HL-60 (cell line): ENCODE measurements at regions not wholly inside any gene's neighbourhood (a gene's known extent, or its start where the extent isn't known, plus 50 kb on each side); places are given as distances from the start of the nearest gene placed in this dataset.

Experiments
- CTCF ChIP-seq: IDR thresholded peaks from one replicate; pipeline ENCODE4 v1.5.1; 2011; ENCODE audit warnings: low read length, control low read depth, inconsistent platforms; ENCODE audit not compliant: insufficient read depth
- GABPA ChIP-seq: IDR thresholded peaks from 2 replicates; pipeline ENCODE4 v1.6.1; 2012; ENCODE audit warnings: low read depth
- POLR2AphosphoS5 ChIP-seq: IDR thresholded peaks from 2 replicates; pipeline ENCODE4 v1.6.1; 2012; ENCODE audit warnings: low read depth
- SPI1 ChIP-seq: IDR thresholded peaks from 2 replicates; pipeline ENCODE4 v1.6.1; 2012; ENCODE audit warnings: low read depth, mild to moderate bottlenecking, borderline replicate concordance
- TF ChIP-seq, protein P1 (sequence below): IDR thresholded peaks from 2 replicates; pipeline ENCODE4 v1.6.1; 2012; ENCODE audit warnings: low read depth; ENCODE audit not compliant: insufficient replicate concordance

DNA sequence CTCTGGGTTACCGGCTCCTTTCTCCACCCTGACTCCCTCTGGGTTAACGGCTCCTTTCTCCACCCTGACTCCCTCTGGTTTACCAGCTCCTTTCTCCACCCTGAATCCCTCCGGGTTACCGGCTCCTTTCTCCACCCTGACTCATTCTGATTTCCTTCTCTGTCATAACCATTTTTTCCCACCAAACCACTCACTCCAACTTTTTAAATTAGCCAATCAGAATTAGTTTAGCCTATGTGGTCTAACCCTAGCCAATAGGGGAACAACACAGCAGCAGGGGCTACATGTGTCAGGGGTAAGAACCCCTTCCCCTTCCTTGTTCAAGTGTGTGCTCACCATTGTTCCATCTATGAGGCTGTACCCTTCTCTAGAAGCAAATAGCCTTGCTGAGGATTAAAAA, 98.4 kb upstream of the RBM19 start:
- TF ChIP-seq POLR2AphosphoS5 = no peak
- TF ChIP-seq CTCF = no peak
- TF ChIP-seq, protein P1, sequence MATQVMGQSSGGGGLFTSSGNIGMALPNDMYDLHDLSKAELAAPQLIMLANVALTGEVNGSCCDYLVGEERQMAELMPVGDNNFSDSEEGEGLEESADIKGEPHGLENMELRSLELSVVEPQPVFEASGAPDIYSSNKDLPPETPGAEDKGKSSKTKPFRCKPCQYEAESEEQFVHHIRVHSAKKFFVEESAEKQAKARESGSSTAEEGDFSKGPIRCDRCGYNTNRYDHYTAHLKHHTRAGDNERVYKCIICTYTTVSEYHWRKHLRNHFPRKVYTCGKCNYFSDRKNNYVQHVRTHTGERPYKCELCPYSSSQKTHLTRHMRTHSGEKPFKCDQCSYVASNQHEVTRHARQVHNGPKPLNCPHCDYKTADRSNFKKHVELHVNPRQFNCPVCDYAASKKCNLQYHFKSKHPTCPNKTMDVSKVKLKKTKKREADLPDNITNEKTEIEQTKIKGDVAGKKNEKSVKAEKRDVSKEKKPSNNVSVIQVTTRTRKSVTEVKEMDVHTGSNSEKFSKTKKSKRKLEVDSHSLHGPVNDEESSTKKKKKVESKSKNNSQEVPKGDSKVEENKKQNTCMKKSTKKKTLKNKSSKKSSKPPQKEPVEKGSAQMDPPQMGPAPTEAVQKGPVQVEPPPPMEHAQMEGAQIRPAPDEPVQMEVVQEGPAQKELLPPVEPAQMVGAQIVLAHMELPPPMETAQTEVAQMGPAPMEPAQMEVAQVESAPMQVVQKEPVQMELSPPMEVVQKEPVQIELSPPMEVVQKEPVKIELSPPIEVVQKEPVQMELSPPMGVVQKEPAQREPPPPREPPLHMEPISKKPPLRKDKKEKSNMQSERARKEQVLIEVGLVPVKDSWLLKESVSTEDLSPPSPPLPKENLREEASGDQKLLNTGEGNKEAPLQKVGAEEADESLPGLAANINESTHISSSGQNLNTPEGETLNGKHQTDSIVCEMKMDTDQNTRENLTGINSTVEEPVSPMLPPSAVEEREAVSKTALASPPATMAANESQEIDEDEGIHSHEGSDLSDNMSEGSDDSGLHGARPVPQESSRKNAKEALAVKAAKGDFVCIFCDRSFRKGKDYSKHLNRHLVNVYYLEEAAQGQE = no peak
- no peak for TF ChIP-seq GABPA
- no peak for TF ChIP-seq SPI1
